Fibroblast of lung (primary cell): ENCODE measurements at regions not wholly inside any gene's neighbourhood (a gene's known extent, or its start where the extent isn't known, plus 50 kb on each side); places are given as distances from the start of the nearest gene placed in this dataset.

Experiments used
- DNase-seq, 2 donors: peaks; one replicate each; pipeline versions ENCODE4 v3.0.0 to v3.0.0-alpha.2; 2010; ENCODE audit warnings: low read depth in 2 of 2
- H2AFZ ChIP-seq: 2 replicates; pipeline ENCODE4 v1.5.1; 2012; ENCODE audit warnings: low read length, control low read depth, inconsistent platforms
- H3K27ac ChIP-seq: 2 replicates; pipeline ENCODE4 v1.5.1; 2011; ENCODE audit warnings: low read length, control low read depth; ENCODE audit not compliant: insufficient read depth
- H3K27me3 ChIP-seq: 2 replicates; pipeline ENCODE4 v1.5.1; 2011; ENCODE audit warnings: mild to moderate bottlenecking, low read length; ENCODE audit not compliant: control insufficient read depth, insufficient read depth
- H3K36me3 ChIP-seq: 2 replicates; pipeline ENCODE4 v1.5.1; 2011; ENCODE audit warnings: low read length; ENCODE audit not compliant: control insufficient read depth, insufficient read depth
- H3K4me1 ChIP-seq: 2 replicates; pipeline ENCODE4 v1.5.1; 2011; ENCODE audit warnings: low read length; ENCODE audit not compliant: control insufficient read depth, insufficient read depth; ENCODE audit errors: extremely low read depth
- H3K4me2 ChIP-seq: 2 replicates; pipeline ENCODE4 v1.5.1; 2011; ENCODE audit warnings: low read length, control low read depth; ENCODE audit not compliant: insufficient read depth; ENCODE audit errors: extremely low read depth
- H3K4me3 ChIP-seq, 4 experiments: fragments of 200-600 bp in 1 of 4; sonication (generic) in 1 of 4; replicated peaks in 1 of 4; 2 replicates each; pipeline ENCODE4 v1.5.1; 2011 to 2016; ENCODE audit warnings: low read length in 4 of 4, low read depth in 3 of 4, mild to moderate bottlenecking in 3 of 4, control low read depth in 2 of 4, inconsistent platforms in 1 of 4, mixed read lengths in 1 of 4; ENCODE audit not compliant: insufficient read depth in 1 of 4; ENCODE audit errors: control extremely low read depth in 1 of 4
- H3K79me2 ChIP-seq: 2 replicates; pipeline ENCODE4 v1.5.1; 2012; ENCODE audit warnings: mild to moderate bottlenecking, low read length, inconsistent platforms; ENCODE audit not compliant: control insufficient read depth, insufficient read depth
- H3K9ac ChIP-seq: 2 replicates; pipeline ENCODE4 v1.5.1; 2011; ENCODE audit warnings: mild to moderate bottlenecking, low read length, control low read depth; ENCODE audit not compliant: insufficient read depth
- H3K9me3 ChIP-seq: 2 replicates; pipeline ENCODE4 v1.5.1; 2012; ENCODE audit warnings: low read depth, low read length; ENCODE audit not compliant: control insufficient read depth, insufficient read depth
- H4K20me1 ChIP-seq: 2 replicates; pipeline ENCODE4 v1.5.1; 2011; ENCODE audit warnings: low read length; ENCODE audit not compliant: control insufficient read depth, insufficient read depth; ENCODE audit errors: extremely low read depth
- EZH2 ChIP-seq: IDR thresholded peaks from 2 replicates; pipeline ENCODE4 v1.5.1; 2012; ENCODE audit warnings: low read length, control low read depth, mild to moderate bottlenecking; ENCODE audit errors: missing control alignments
- TF ChIP-seq, protein P1 (sequence below), 2 donors: IDR thresholded peaks in 1 of 2; conservative IDR thresholded peaks in 1 of 2; 1 replicate in 1 of 2; 2 replicates in 1 of 2; pipeline ENCODE4 v1.5.1; 2011 to 2012; ENCODE audit warnings: low read length in 2 of 2, control low read depth in 1 of 2, inconsistent platforms in 1 of 2, low read depth in 1 of 2, mild to moderate bottlenecking in 1 of 2

GRCh38 chr10:44028384-44029137, 356.3 kb downstream of the CXCL12 start:
- Histone ChIP-seq H4K20me1 (no peaks in the 10 kb centered on the region), H3K4me2 (no peak overlapping the region), H3K27me3 (peaks cover 10% of the 10 kb centered on the region), H3K4me3 (no peak overlapping the region), H3K9me3 (no peaks in the 10 kb centered on the region), H3K79me2 (no peaks in the 10 kb centered on the region), H3K4me1 (no peaks in the 10 kb centered on the region), H3K27ac (no peak overlapping the region), H3K36me3 (no peaks in the 10 kb centered on the region), H2AFZ (no peak overlapping the region), H3K9ac (no peak overlapping the region)
- TF ChIP-seq, protein P1, sequence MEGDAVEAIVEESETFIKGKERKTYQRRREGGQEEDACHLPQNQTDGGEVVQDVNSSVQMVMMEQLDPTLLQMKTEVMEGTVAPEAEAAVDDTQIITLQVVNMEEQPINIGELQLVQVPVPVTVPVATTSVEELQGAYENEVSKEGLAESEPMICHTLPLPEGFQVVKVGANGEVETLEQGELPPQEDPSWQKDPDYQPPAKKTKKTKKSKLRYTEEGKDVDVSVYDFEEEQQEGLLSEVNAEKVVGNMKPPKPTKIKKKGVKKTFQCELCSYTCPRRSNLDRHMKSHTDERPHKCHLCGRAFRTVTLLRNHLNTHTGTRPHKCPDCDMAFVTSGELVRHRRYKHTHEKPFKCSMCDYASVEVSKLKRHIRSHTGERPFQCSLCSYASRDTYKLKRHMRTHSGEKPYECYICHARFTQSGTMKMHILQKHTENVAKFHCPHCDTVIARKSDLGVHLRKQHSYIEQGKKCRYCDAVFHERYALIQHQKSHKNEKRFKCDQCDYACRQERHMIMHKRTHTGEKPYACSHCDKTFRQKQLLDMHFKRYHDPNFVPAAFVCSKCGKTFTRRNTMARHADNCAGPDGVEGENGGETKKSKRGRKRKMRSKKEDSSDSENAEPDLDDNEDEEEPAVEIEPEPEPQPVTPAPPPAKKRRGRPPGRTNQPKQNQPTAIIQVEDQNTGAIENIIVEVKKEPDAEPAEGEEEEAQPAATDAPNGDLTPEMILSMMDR (conservative IDR thresholded peaks at IDR 0.05 in 1 of 2, IDR thresholded peaks at IDR 0.05 in 1 of 2; ENCODE audit: low read depth in 1 of 2, low read length in 2 of 2): no peak
- no peak for TF ChIP-seq EZH2
- DNase-seq: no peak

- H3K27me3 ChIP-seq: peaks cover 11% of the 10 kb centered on the region
- no peak for DNase-seq
- no peak for TF ChIP-seq EZH2
- TF ChIP-seq, protein P1 (conservative IDR thresholded peaks at IDR 0.05 in 1 of 2, IDR thresholded peaks at IDR 0.05 in 1 of 2; ENCODE audit: low read depth in 1 of 2, low read length in 2 of 2): no peak
Observed at GRCh38 chr10:44024356-44025116, 360.4 kb downstream of the CXCL12 start.

DNA sequence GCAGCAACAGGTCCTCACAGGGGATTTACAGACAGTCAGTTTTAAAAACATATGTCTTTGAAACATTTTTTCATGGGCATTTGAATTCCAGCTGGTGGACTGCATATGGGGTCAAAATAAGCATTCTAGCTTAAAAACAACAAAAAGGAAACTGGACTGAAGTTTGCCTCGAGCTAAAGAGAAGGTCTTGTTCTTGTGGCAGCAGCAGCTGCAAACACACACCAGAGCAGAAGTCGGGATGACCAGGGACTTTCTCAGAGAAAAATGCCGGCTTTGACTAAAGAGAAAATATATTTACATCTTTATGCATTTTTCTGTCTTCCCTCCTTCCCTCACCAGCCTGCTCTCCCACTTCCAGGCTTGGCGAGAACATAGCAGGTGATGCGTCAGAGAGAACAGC, 361.4 kb downstream of the CXCL12 start:
- Histone ChIP-seq H4K20me1 (no peaks in the 10 kb centered on the region), H3K4me1 (no peaks in the 10 kb centered on the region), H3K79me2 (no peaks in the 10 kb centered on the region), H3K4me2 (no peak overlapping the region), H3K4me3 (no peak overlapping the region), H3K36me3 (no peaks in the 10 kb centered on the region), H3K27ac (no peak overlapping the region), H3K27me3 (peaks cover 11% of the 10 kb centered on the region), H3K9ac (no peak overlapping the region), H2AFZ (no peak overlapping the region), H3K9me3 (no peaks in the 10 kb centered on the region)
- no peak for DNase-seq
- TF ChIP-seq, protein P1 (conservative IDR thresholded peaks at IDR 0.05 in 1 of 2, IDR thresholded peaks at IDR 0.05 in 1 of 2; ENCODE audit: low read depth in 1 of 2, low read length in 2 of 2): no peak
- TF ChIP-seq EZH2: no peak

More at GRCh38 chr10:44024356-44025116, 360.4 kb downstream of the CXCL12 start:
- Histone ChIP-seq H3K79me2 (no peaks in the 10 kb centered on the region), H3K27ac (no peak overlapping the region), H3K4me2 (no peak overlapping the region), H3K9me3 (no peaks in the 10 kb centered on the region), H3K4me1 (no peaks in the 10 kb centered on the region), H3K36me3 (no peaks in the 10 kb centered on the region), H4K20me1 (no peaks in the 10 kb centered on the region), H3K4me3 (no peak overlapping the region), H2AFZ (no peak overlapping the region), H3K9ac (no peak overlapping the region)
